IMR-90 (cell line): ENCODE measurements at regions not wholly inside any gene's neighbourhood (a gene's known extent, or its start where the extent isn't known, plus 50 kb on each side); places are given as distances from the start of the nearest gene placed in this dataset.

Source experiments
- ATAC-seq: fragments of 200-7000 bp; cut with Tn5 transposase; 2 replicates; pipeline ENCODE4 v1.9.1; 2020; ENCODE audit warnings: low read depth, mild to moderate bottlenecking, moderate library complexity
- BruUV-seq: library from RNA; stranded (reverse); fragments of 400-500 nt; replicated peaks from 2 replicates; lab custom pipeline; 2021; lab: Mats Ljungman, UMichigan
- CTCF ChIA-PET: fragments of 300-600 bp; formaldehyde crosslinking; extraction: SDS; loops from one replicate; lab custom pipeline; 2021; ENCODE audit warnings: antibody characterized with exemption; lab: Yijun Ruan, JAX
- POLR2A ChIA-PET: fragments of 300-600 bp; sonication (Branson Sonifier 250); formaldehyde crosslinking; loops from one replicate; lab custom pipeline; 2022; ENCODE audit warnings: antibody characterized with exemption; ENCODE audit not compliant: unreplicated experiment; lab: Charles Lee
- DNase-seq: peaks from one replicate; pipeline ENCODE4 v3.0.0; 2013
- H2AFZ ChIP-seq: replicated peaks from 2 replicates; pipeline ENCODE3; 2013; ENCODE audit warnings: low read length, mild to moderate bottlenecking; ENCODE audit not compliant: poor library complexity
- H2AK5ac ChIP-seq: 2 replicates; pipeline ENCODE4 v1.6.1; 2013; ENCODE audit warnings: low read depth, low read length, inconsistent platforms
- H2AK9ac ChIP-seq: replicated peaks from 2 replicates; pipeline ENCODE3; 2013; ENCODE audit warnings: mild to moderate bottlenecking, low read depth, low read length, moderate library complexity; ENCODE audit not compliant: poor library complexity
- H2BK120ac ChIP-seq: 2 replicates; pipeline ENCODE4 v1.6.1; 2013; ENCODE audit warnings: low read depth, low read length, inconsistent platforms
- H2BK15ac ChIP-seq: 3 replicates; pipeline ENCODE4 v1.6.1; 2013; ENCODE audit warnings: low read depth, low read length, inconsistent platforms
- H2BK20ac ChIP-seq: 2 replicates; pipeline ENCODE4 v1.6.1; 2013; ENCODE audit warnings: low read depth, mild to moderate bottlenecking, inconsistent platforms, low read length, moderate library complexity
- H2BK5ac ChIP-seq: 2 replicates; pipeline ENCODE4 v1.6.1; 2013; ENCODE audit warnings: mild to moderate bottlenecking, low read depth, low read length, inconsistent platforms; ENCODE audit not compliant: poor library complexity, severe bottlenecking
- H3K14ac ChIP-seq: replicated peaks from 2 replicates; pipeline ENCODE4 v1.6.1; 2013; ENCODE audit warnings: low read depth, low read length, inconsistent platforms
- H3K18ac ChIP-seq: 2 replicates; pipeline ENCODE4 v1.6.1; 2013; ENCODE audit warnings: low read depth, low read length, control low read depth
- H3K23ac ChIP-seq: 2 replicates; pipeline ENCODE4 v1.6.1; 2013; ENCODE audit warnings: low read depth, low read length, inconsistent platforms
- H3K27ac ChIP-seq: 2 replicates; pipeline ENCODE4 v1.5.1; 2013; ENCODE audit warnings: mild to moderate bottlenecking, control low read depth, low read length; ENCODE audit not compliant: insufficient read depth
- H3K27me3 ChIP-seq: 2 replicates; pipeline ENCODE4 v1.6.1; 2013; ENCODE audit warnings: low read length; ENCODE audit not compliant: control insufficient read depth, insufficient read depth
- H3K36me3 ChIP-seq: 2 replicates; pipeline ENCODE4 v1.6.1; 2013; ENCODE audit warnings: low read length, mixed read lengths; ENCODE audit not compliant: control insufficient read depth, insufficient read depth
- H3K4ac ChIP-seq: 2 replicates; pipeline ENCODE4 v1.6.1; 2013; ENCODE audit warnings: low read depth, low read length, inconsistent platforms
- H3K4me1 ChIP-seq: 2 replicates; pipeline ENCODE4 v1.6.1; 2013; ENCODE audit warnings: low read length, mixed read lengths; ENCODE audit not compliant: control insufficient read depth, insufficient read depth
- H3K4me2 ChIP-seq: 2 replicates; pipeline ENCODE4 v1.6.1; 2013; ENCODE audit warnings: low read depth, mild to moderate bottlenecking, control low read depth, low read length, moderate library complexity
- H3K4me3 ChIP-seq: 2 replicates; pipeline ENCODE4 v1.5.1; 2013; ENCODE audit warnings: low read depth, mild to moderate bottlenecking, control low read depth, low read length, moderate library complexity; ENCODE audit not compliant: insufficient read depth
- H3K56ac ChIP-seq: 2 replicates; pipeline ENCODE4 v1.6.1; 2013; ENCODE audit warnings: low read length, inconsistent platforms; ENCODE audit not compliant: insufficient read depth; ENCODE audit errors: extremely low read depth
- H3K79me1 ChIP-seq, 2 experiments: 2 replicates each; pipeline ENCODE4 v1.6.1; 2013; ENCODE audit warnings: low read length in 2 of 2, inconsistent platforms in 1 of 2, low read depth in 1 of 2
- H3K9ac ChIP-seq: 2 replicates; pipeline ENCODE4 v1.6.1; 2013; ENCODE audit warnings: low read depth, low read length, control low read depth
- H3K9me1 ChIP-seq: 2 replicates; pipeline ENCODE4 v1.6.1; 2013; ENCODE audit warnings: low read length, inconsistent platforms; ENCODE audit not compliant: insufficient read depth
- H3K9me3 ChIP-seq: 2 replicates; pipeline ENCODE4 v1.6.1; 2013; ENCODE audit warnings: low read length; ENCODE audit not compliant: control insufficient read depth, insufficient read depth
- H4K20me1 ChIP-seq: 2 replicates; pipeline ENCODE4 v1.6.1; 2013; ENCODE audit warnings: low read length, inconsistent platforms; ENCODE audit not compliant: insufficient read depth
- H4K5ac ChIP-seq: 2 replicates; pipeline ENCODE4 v1.6.1; 2013; ENCODE audit warnings: mild to moderate bottlenecking, low read depth, low read length, control low read depth
- H4K8ac ChIP-seq, 2 experiments: 2 replicates each; pipeline ENCODE4 v1.6.1; 2013; ENCODE audit warnings: low read depth in 2 of 2, low read length in 2 of 2, control low read depth in 1 of 2, inconsistent platforms in 1 of 2
- H4K91ac ChIP-seq: 2 replicates; pipeline ENCODE4 v1.6.1; 2013; ENCODE audit warnings: low read depth, low read length, inconsistent platforms; ENCODE audit not compliant: insufficient read depth
- CEBPB ChIP-seq: IDR thresholded peaks from 2 replicates; pipeline ENCODE4 v1.6.1; 2012; ENCODE audit warnings: low read depth, low read length, improper control_type of control experiment
- RFX5 ChIP-seq: IDR thresholded peaks from 2 replicates; pipeline ENCODE4 v1.8.0; 2012; ENCODE audit warnings: low read depth, mild to moderate bottlenecking, low read length, moderate library complexity
- WGBS, 2 experiments: methylation state at CpG; one replicate each; pipeline versions ENCODE4 v1.1.5 to v1.1.7; 2013; ENCODE audit warnings: missing lambda C conversion rate in 2 of 2; ENCODE audit not compliant: insufficient read length in 1 of 2; ENCODE audit errors: extremely low coverage in 2 of 2; 5-methylcytosine and 5-hydroxymethylcytosine counted together
- dilution Hi-C: fragments of 300-500 bp; cut with HindIII; formaldehyde crosslinking; loops from one replicate; pipeline ENCODE4 v1.14.3; 2018; ENCODE audit warnings: low sequenced_read_pairs; ENCODE audit not compliant: unreplicated experiment
- in situ Hi-C: fragments of 300-500 bp; cut with MboI; formaldehyde crosslinking; loops from 3 replicates; pipeline ENCODE4 v1.14.3; 2019; ENCODE audit warnings: low sequenced_read_pairs, inconsistent platforms, mixed read lengths
- intact Hi-C: fragments of 100-400 bp; cut with micrococcal nuclease; formaldehyde crosslinking; loops from 2 replicates; pipeline ENCODE4 v1.10.0; 2022

GRCh38 chr10:28905371-28905770, 228.1 kb downstream of the BAMBI start:
- peak; percentile 39; the same call in 1 of the 2 replicates for TF ChIP-seq CEBPB
- no peak for TF ChIP-seq RFX5
- Histone ChIP-seq H4K8ac (peak overlapping the region; percentile 27 to 97), H2AFZ (no peak overlapping the region), H3K4me2 (peak overlapping the region; percentile 15; the same call in 1 of the 2 replicates), H2AK9ac (no peak overlapping the region), H3K9me1 (peaks cover 5% of the 10 kb centered on the region), H2BK5ac (peak overlapping the region; percentile 99), H3K27ac (0 out of 2 replicates have a peak overlapping the region, but pooled peaks have one; percentile 9), H3K4me1 (peaks cover 12% of the 10 kb centered on the region), H4K20me1 (no peaks in the 10 kb centered on the region), H3K56ac (no peak overlapping the region), H3K4ac (peak overlapping the region; percentile 98; the same call in 1 of the 2 replicates), H3K9ac (no peak overlapping the region; the same call in 1 of the 2 replicates), H3K14ac (peak overlapping the region; percentile 85; the same call in 1 of the 2 replicates), H2AK5ac (no peak overlapping the region; the same call in 1 of the 2 replicates), H2BK15ac (peak overlapping the region; percentile 96), H3K79me1 (no peaks in the 10 kb centered on the region), H3K18ac (peak overlapping the region; percentile 76; the same call in 1 of the 2 replicates), H4K5ac (peak overlapping the region; percentile 76; the same call in 1 of the 2 replicates), H3K23ac (peak overlapping the region; percentile 73; the same call in 1 of the 2 replicates), H3K27me3 (no peaks in the 10 kb centered on the region), H3K36me3 (no peaks in the 10 kb centered on the region), H3K4me3 (no peak overlapping the region), H2BK120ac (peak overlapping the region; percentile 97), H3K9me3 (no peaks in the 10 kb centered on the region), H4K91ac (peak overlapping the region; percentile 57), H2BK20ac (peak overlapping the region; percentile 85)
- ChIA-PET POLR2A (no interaction called here), CTCF (no interaction called here)
- intact Hi-C loops: loop anchor here (5.0 to 10.0 kb wide), 2 partner anchors 63 to 171 kb away; no protein-coding TSS in a partner anchor
- BruUV-seq: no TSS peak
- in situ Hi-C loops: no loop called here
- ATAC-seq (no peak), DNase-seq (no peak)
- 79% methylated on average over 2 of the region's 5 CpGs; no CpG with 5 or more reads in 1 of the 2 experiments for WGBS, 2 experiments
- dilution Hi-C loops: no loop called here
